Endothelial cell of umbilical vein (primary cell): ENCODE measurements at regions not wholly inside any gene's neighbourhood (a gene's known extent, or its start where the extent isn't known, plus 50 kb on each side); places are given as distances from the start of the nearest gene placed in this dataset.

Experiments used
- BruUV-seq: library from RNA; stranded (reverse); fragments of 400-500 nt; replicated peaks from 2 replicates; lab custom pipeline; 2021; lab: Mats Ljungman, UMichigan
- CTCF ChIA-PET: fragments of 300-600, 350-600 bp; sonication (Branson Sonifier 250); formaldehyde crosslinking; loops from one replicate; lab custom pipeline; 2021; ENCODE audit warnings: antibody characterized with exemption, inconsistent platforms; lab: Charles Lee
- POLR2A ChIA-PET: fragments of 300-600, 350-600 bp; sonication (Branson Sonifier 250); formaldehyde crosslinking; loops from one replicate; lab custom pipeline; 2021; ENCODE audit warnings: antibody characterized with exemption, inconsistent platforms; lab: Charles Lee
- DNase-seq: peaks from one replicate; pipeline ENCODE4 v3.0.0-alpha.2; 2011; ENCODE audit warnings: low read depth, low spot score
- FAIRE-seq: peaks from 2 replicates; lab custom pipeline; 2011; peaks lifted over from hg19 to GRCh38; lab: Jason Lieb, UNC
- H2AFZ ChIP-seq: 2 replicates; pipeline ENCODE4 v1.6.0; 2012; ENCODE audit warnings: low read depth, low read length, control low read depth, inconsistent platforms
- H3K27ac ChIP-seq: 2 replicates; pipeline ENCODE4 v1.5.1; 2011; ENCODE audit warnings: low read depth, mild to moderate bottlenecking, control low read depth, low read length, moderate library complexity; ENCODE audit not compliant: insufficient read depth
- H3K27me3 ChIP-seq, 2 experiments: 2 replicates each; pipeline versions ENCODE4 v1.6.0 to v1.6.1; 2011; ENCODE audit warnings: low read length in 2 of 2, mixed read lengths in 1 of 2; ENCODE audit not compliant: control insufficient read depth in 2 of 2, insufficient read depth in 2 of 2
- H3K36me3 ChIP-seq, 2 experiments: 2 replicates in 1 of 2; 3 replicates in 1 of 2; pipeline ENCODE4 v1.5.1; 2011; ENCODE audit warnings: low read length in 2 of 2, mild to moderate bottlenecking in 1 of 2, moderate library complexity in 1 of 2; ENCODE audit not compliant: control insufficient read depth in 2 of 2, insufficient read depth in 2 of 2; ENCODE audit errors: extremely low read depth in 1 of 2
- H3K4me1 ChIP-seq: 3 replicates; pipeline ENCODE4 v1.5.1; 2011; ENCODE audit warnings: mild to moderate bottlenecking, low read length; ENCODE audit not compliant: control insufficient read depth, insufficient read depth; ENCODE audit errors: extremely low read depth
- H3K4me2 ChIP-seq: 2 replicates; pipeline ENCODE4 v1.6.1; 2011; ENCODE audit warnings: low read length, control low read depth, mixed read lengths; ENCODE audit not compliant: insufficient read depth
- H3K4me3 ChIP-seq, 3 experiments: fragments of 200-600 bp in 1 of 3; sonication (generic), shearing (Covaris generic) in 1 of 3; replicated peaks in 1 of 3; 2 replicates each; pipeline ENCODE4 v1.5.1; 2011 to 2016; ENCODE audit warnings: control low read depth in 3 of 3, low read length in 3 of 3, mild to moderate bottlenecking in 2 of 3, inconsistent platforms in 1 of 3, low read depth in 1 of 3, moderate library complexity in 1 of 3; ENCODE audit not compliant: insufficient read depth in 1 of 3
- H3K79me2 ChIP-seq: 2 replicates; pipeline ENCODE4 v1.6.0; 2012; ENCODE audit warnings: low read length, inconsistent platforms; ENCODE audit not compliant: control insufficient read depth, insufficient read depth
- H3K9ac ChIP-seq: replicated peaks from 2 replicates; pipeline ENCODE3; 2011; ENCODE audit warnings: low read length, control low read depth; ENCODE audit not compliant: insufficient read depth; ENCODE audit errors: extremely low read depth
- H3K9me1 ChIP-seq: replicated peaks from 3 replicates; pipeline ENCODE4 v1.6.0; 2011; ENCODE audit warnings: mild to moderate bottlenecking, low read length; ENCODE audit not compliant: control insufficient read depth, insufficient read depth; ENCODE audit errors: extremely low read depth
- H3K9me3 ChIP-seq: replicated peaks from 2 replicates; pipeline ENCODE4 v1.5.1; 2012; ENCODE audit warnings: low read length, inconsistent platforms; ENCODE audit not compliant: control insufficient read depth, insufficient read depth
- H4K20me1 ChIP-seq: replicated peaks from 2 replicates; pipeline ENCODE3; 2011; ENCODE audit warnings: mild to moderate bottlenecking, low read length; ENCODE audit not compliant: control insufficient read depth, insufficient read depth; ENCODE audit errors: extremely low read depth
- EZH2 ChIP-seq: IDR thresholded peaks from 2 replicates; pipeline ENCODE4 v1.6.1; 2012; ENCODE audit warnings: borderline replicate concordance, low read depth, mild to moderate bottlenecking, moderate library complexity, low read length, inconsistent platforms; ENCODE audit not compliant: severe bottlenecking
- FOS ChIP-seq: IDR thresholded peaks from 2 replicates; pipeline ENCODE4 v1.6.1; 2011; ENCODE audit warnings: mild to moderate bottlenecking, low read length, moderate library complexity, borderline replicate concordance; ENCODE audit not compliant: insufficient read depth
- GATA2 ChIP-seq: IDR thresholded peaks from 2 replicates; pipeline ENCODE4 v1.7.0; 2011; ENCODE audit warnings: low read depth, mild to moderate bottlenecking, moderate library complexity, mixed read lengths, low read length; ENCODE audit not compliant: insufficient read length, insufficient read depth
- JUN ChIP-seq: IDR thresholded peaks from 2 replicates; pipeline ENCODE4 v1.6.1; 2011; ENCODE audit warnings: borderline replicate concordance, low read depth; ENCODE audit not compliant: insufficient read length, insufficient read depth
- MYC ChIP-seq: IDR thresholded peaks from one replicate; pipeline ENCODE4 v1.6.1; 2011; ENCODE audit warnings: mild to moderate bottlenecking, low read depth, low read length
- POLR2A ChIP-seq: IDR thresholded peaks from 2 replicates; pipeline ENCODE4 v1.6.1; 2012; ENCODE audit warnings: low read depth, mild to moderate bottlenecking, control low read depth, low read length
- POLR2AphosphoS5 ChIP-seq: IDR thresholded peaks from 2 replicates; pipeline ENCODE4 v1.6.1; 2012; ENCODE audit warnings: low read depth, mild to moderate bottlenecking, control low read depth, low read length, moderate library complexity; ENCODE audit not compliant: insufficient read depth
- dilution Hi-C: fragments of 300-500 bp; cut with MboI; formaldehyde crosslinking; loops from one replicate; pipeline ENCODE4 v1.15.0; 2019; ENCODE audit warnings: low sequenced_read_pairs; ENCODE audit not compliant: extremely low pct_ligation_motif_present
- intact Hi-C: fragments of 100-400 bp; cut with micrococcal nuclease; formaldehyde crosslinking; loops from one replicate; pipeline ENCODE4 v1.10.0; 2022
- TF ChIP-seq, protein P1 (sequence below), 2 donors: IDR thresholded peaks; 1 replicate in 1 of 2; 2 replicates in 1 of 2; pipeline ENCODE4 v1.5.1; 2011; ENCODE audit warnings: low read length in 2 of 2, mild to moderate bottlenecking in 2 of 2, moderate library complexity in 2 of 2, control low read depth in 1 of 2, inconsistent platforms in 1 of 2, low read depth in 1 of 2; ENCODE audit not compliant: insufficient read depth in 1 of 2; ENCODE audit errors: extremely low read depth in 1 of 2
- TF ChIP-seq, protein P2 (sequence below): IDR thresholded peaks from 2 replicates; pipeline ENCODE4 v1.6.1; 2011; ENCODE audit not compliant: insufficient read depth, insufficient read length

DNA sequence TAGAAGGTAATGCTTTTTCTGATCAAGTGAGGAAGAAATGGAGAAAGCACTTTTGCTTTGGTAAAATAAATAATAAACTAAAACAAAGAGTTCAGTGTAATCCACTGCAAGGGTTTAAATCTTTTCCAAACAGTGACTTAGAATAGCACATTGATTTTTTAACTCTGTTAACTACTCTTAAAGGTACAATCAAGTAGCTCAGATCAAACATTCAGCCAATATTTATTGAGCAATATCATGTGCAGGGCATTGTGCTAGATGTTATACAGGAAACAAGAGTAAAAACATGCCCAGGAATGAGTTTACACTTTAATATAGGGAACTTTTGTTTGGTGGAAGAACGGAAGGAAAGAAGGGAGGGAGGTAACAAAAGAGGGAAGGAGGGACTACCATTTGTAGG lies 479.8 kb downstream of the KLHL13 start:
- FAIRE-seq (no peak), DNase-seq (no peak)
- no peaks in the 10 kb centered on the region for H4K20me1 ChIP-seq
- dilution Hi-C loops (no loop called here), intact Hi-C loops (no loop called here)
- no TSS peak for BruUV-seq
- H3K4me1 ChIP-seq: no peaks in the 10 kb centered on the region
- no peak overlapping the region for H3K4me3 ChIP-seq
- ChIA-PET POLR2A (no interaction called here), CTCF (no interaction called here)
- H3K9me1 ChIP-seq: no peaks in the 10 kb centered on the region
- no peak overlapping the region for H3K27ac ChIP-seq
- no peak overlapping the region for H3K4me2 ChIP-seq
- TF ChIP-seq POLR2AphosphoS5: no peak
- TF ChIP-seq, protein P1, sequence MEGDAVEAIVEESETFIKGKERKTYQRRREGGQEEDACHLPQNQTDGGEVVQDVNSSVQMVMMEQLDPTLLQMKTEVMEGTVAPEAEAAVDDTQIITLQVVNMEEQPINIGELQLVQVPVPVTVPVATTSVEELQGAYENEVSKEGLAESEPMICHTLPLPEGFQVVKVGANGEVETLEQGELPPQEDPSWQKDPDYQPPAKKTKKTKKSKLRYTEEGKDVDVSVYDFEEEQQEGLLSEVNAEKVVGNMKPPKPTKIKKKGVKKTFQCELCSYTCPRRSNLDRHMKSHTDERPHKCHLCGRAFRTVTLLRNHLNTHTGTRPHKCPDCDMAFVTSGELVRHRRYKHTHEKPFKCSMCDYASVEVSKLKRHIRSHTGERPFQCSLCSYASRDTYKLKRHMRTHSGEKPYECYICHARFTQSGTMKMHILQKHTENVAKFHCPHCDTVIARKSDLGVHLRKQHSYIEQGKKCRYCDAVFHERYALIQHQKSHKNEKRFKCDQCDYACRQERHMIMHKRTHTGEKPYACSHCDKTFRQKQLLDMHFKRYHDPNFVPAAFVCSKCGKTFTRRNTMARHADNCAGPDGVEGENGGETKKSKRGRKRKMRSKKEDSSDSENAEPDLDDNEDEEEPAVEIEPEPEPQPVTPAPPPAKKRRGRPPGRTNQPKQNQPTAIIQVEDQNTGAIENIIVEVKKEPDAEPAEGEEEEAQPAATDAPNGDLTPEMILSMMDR (IDR thresholded peaks at IDR 0.05; ENCODE audit: extremely low read depth in 1 of 2, insufficient read depth in 1 of 2, low read depth in 1 of 2, low read length in 2 of 2): no peak
- no peak for TF ChIP-seq FOS
- no peak for TF ChIP-seq JUN
- no peak for TF ChIP-seq POLR2A
- no peak for TF ChIP-seq EZH2
- TF ChIP-seq MYC: no peak
- TF ChIP-seq, protein P2, sequence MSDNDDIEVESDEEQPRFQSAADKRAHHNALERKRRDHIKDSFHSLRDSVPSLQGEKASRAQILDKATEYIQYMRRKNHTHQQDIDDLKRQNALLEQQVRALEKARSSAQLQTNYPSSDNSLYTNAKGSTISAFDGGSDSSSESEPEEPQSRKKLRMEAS: no peak
- TF ChIP-seq GATA2: no peak
- no peaks in the 10 kb centered on the region for H3K9me3 ChIP-seq
- no peak overlapping the region for H3K9ac ChIP-seq
- H2AFZ ChIP-seq: no peak overlapping the region
- H3K27me3 ChIP-seq: no peaks in the 10 kb centered on the region
- no peaks in the 10 kb centered on the region for H3K36me3 ChIP-seq
- H3K79me2 ChIP-seq: no peaks in the 10 kb centered on the region
